OCI-LY3 (cell line): ENCODE measurements at regions not wholly inside any gene's neighbourhood (a gene's known extent, or its start where the extent isn't known, plus 50 kb on each side); places are given as distances from the start of the nearest gene placed in this dataset.

Source experiments
- H2AFZ ChIP-seq: fragments of 200-600, 300-600 bp; shearing (Covaris generic); 2 replicates; pipeline ENCODE4 v1.6.0; 2014; ENCODE audit warnings: antibody characterized with exemption, low read depth, low read length
- H3K27ac ChIP-seq: fragments of 200-600, 300-600 bp; sonication (generic); 2 replicates; pipeline ENCODE4 v1.5.1; 2014; ENCODE audit warnings: mild to moderate bottlenecking, low read length, moderate library complexity, mixed read lengths
- H3K27me3 ChIP-seq: fragments of 200-600, 300-600 bp; sonication (generic); 2 replicates; pipeline ENCODE4 v1.6.1; 2014; ENCODE audit warnings: low read depth, low read length, mixed read lengths
- H3K36me3 ChIP-seq: fragments of 200-600, 300-600 bp; sonication (generic); replicated peaks from 2 replicates; pipeline ENCODE3; 2014; ENCODE audit warnings: low read depth, low read length, mixed read lengths
- H3K4me1 ChIP-seq: fragments of 300-600, 200-600 bp; sonication (generic); 2 replicates; pipeline ENCODE4 v1.6.1; 2014; ENCODE audit warnings: low read length, mixed read lengths
- H3K4me2 ChIP-seq: fragments of 200-600, 300-600 bp; sonication (generic); 2 replicates; pipeline ENCODE4 v1.6.1; 2014; ENCODE audit warnings: low read length, mixed read lengths
- H3K4me3 ChIP-seq: fragments of 300-600, 200-600 bp; sonication (generic); 2 replicates; pipeline ENCODE4 v1.5.1; 2014; ENCODE audit warnings: antibody characterized with exemption, mild to moderate bottlenecking, low read length, moderate library complexity
- H3K79me2 ChIP-seq: fragments of 300-600, 200-600 bp; shearing (Covaris generic); 2 replicates; pipeline ENCODE4 v1.6.1; 2014; ENCODE audit warnings: mild to moderate bottlenecking, low read length, mixed read lengths
- H3K9ac ChIP-seq: fragments of 300-600, 200-600 bp; shearing (Covaris generic); 2 replicates; pipeline ENCODE4 v1.6.0; 2014; ENCODE audit warnings: mild to moderate bottlenecking, low read length, moderate library complexity
- H3K9me3 ChIP-seq: fragments of 200-600, 300-600 bp; shearing (Covaris generic); 2 replicates; pipeline ENCODE4 v1.6.1; 2014; ENCODE audit warnings: low read length, mixed read lengths; ENCODE audit not compliant: insufficient read depth
- H4K20me1 ChIP-seq: fragments of 200-600, 300-600 bp; sonication (generic); 2 replicates; pipeline ENCODE4 v1.6.1; 2016; ENCODE audit warnings: low read length, mixed read lengths; ENCODE audit not compliant: insufficient read depth
- CTCF ChIP-seq: fragments of 200-600, 300-600 bp; sonication (generic); IDR thresholded peaks from 2 replicates; pipeline ENCODE4 v1.5.1; 2014; ENCODE audit warnings: antibody characterized with exemption, low read length, low read depth
- EZH2phosphoT487 ChIP-seq: fragments of 200-600 bp; shearing (Covaris generic); IDR thresholded peaks from 2 replicates; pipeline ENCODE4 v1.6.1; 2018; ENCODE audit warnings: antibody characterized with exemption, mixed run types, low read depth

- no peak overlapping the region for H3K4me2 ChIP-seq
- H4K20me1 ChIP-seq, result no peaks in the 10 kb centered on the region
- no peaks in the 10 kb centered on the region for H3K36me3 ChIP-seq
- H3K9me3 ChIP-seq, result no peaks in the 10 kb centered on the region
- H3K27me3 ChIP-seq, result peaks cover 7% of the 10 kb centered on the region
- no peaks in the 10 kb centered on the region for H3K79me2 ChIP-seq
- H3K4me3 ChIP-seq, result no peak overlapping the region
- no peak overlapping the region for H3K9ac ChIP-seq
- H3K27ac ChIP-seq, result no peak overlapping the region
- no peak for TF ChIP-seq EZH2phosphoT487
- TF ChIP-seq CTCF, result no peak
- no peak overlapping the region for H2AFZ ChIP-seq
- H3K4me1 ChIP-seq, result 0 out of 2 replicates have a peak, but pooled peaks cover 3% of the 10 kb centered on the region
Observed at GRCh38 chr4:138949866-138950265, 65.7 kb upstream of the NOCT start.

- H3K9ac ChIP-seq, result no peak overlapping the region
- H3K79me2 ChIP-seq, result no peaks in the 10 kb centered on the region
- no peak overlapping the region for H3K4me3 ChIP-seq
- no peak overlapping the region for H3K4me2 ChIP-seq
- no peaks in the 10 kb centered on the region for H4K20me1 ChIP-seq
- H3K36me3 ChIP-seq, result no peaks in the 10 kb centered on the region
- no peaks in the 10 kb centered on the region for H3K9me3 ChIP-seq
- no peak for TF ChIP-seq EZH2phosphoT487
- no peak for TF ChIP-seq CTCF
- H2AFZ ChIP-seq, result no peak overlapping the region
- no peak overlapping the region for H3K27ac ChIP-seq
- H3K4me1 ChIP-seq, result 0 out of 2 replicates have a peak, but pooled peaks cover 3% of the 10 kb centered on the region
- H3K27me3 ChIP-seq, result no peaks in the 10 kb centered on the region
Observed at GRCh38 chr4:138948918-138949317, 66.7 kb upstream of the NOCT start.

GRCh38 chr4:138946306-138946705, 69.3 kb upstream of the NOCT start:
- no peaks in the 10 kb centered on the region for H3K79me2 ChIP-seq
- no peaks in the 10 kb centered on the region for H3K9me3 ChIP-seq

GRCh38 chr4:138945840-138946239, 69.7 kb upstream of the NOCT start:
- no peak for TF ChIP-seq EZH2phosphoT487
- no peak for TF ChIP-seq CTCF
- H4K20me1 ChIP-seq, result no peaks in the 10 kb centered on the region
- H3K79me2 ChIP-seq, result no peaks in the 10 kb centered on the region
- no peak overlapping the region for H3K4me2 ChIP-seq
- no peak overlapping the region for H3K27ac ChIP-seq
- no peaks in the 10 kb centered on the region for H3K9me3 ChIP-seq
- no peaks in the 10 kb centered on the region for H3K27me3 ChIP-seq
- H3K36me3 ChIP-seq, result no peaks in the 10 kb centered on the region
- H3K4me3 ChIP-seq, result no peak overlapping the region
- H3K9ac ChIP-seq, result no peak overlapping the region
- 0 out of 2 replicates have a peak, but pooled peaks cover 3% of the 10 kb centered on the region for H3K4me1 ChIP-seq
- H2AFZ ChIP-seq, result no peak overlapping the region

More at GRCh38 chr4:138946306-138946705, 69.3 kb upstream of the NOCT start:
- 0 out of 2 replicates have a peak, but pooled peaks cover 3% of the 10 kb centered on the region for H3K4me1 ChIP-seq
- no peaks in the 10 kb centered on the region for H3K36me3 ChIP-seq
- no peak overlapping the region for H3K9ac ChIP-seq
- no peak overlapping the region for H3K4me3 ChIP-seq
- H3K27ac ChIP-seq, result no peak overlapping the region
- TF ChIP-seq EZH2phosphoT487 (no peak), CTCF (no peak)
- no peaks in the 10 kb centered on the region for H4K20me1 ChIP-seq
- no peak overlapping the region for H2AFZ ChIP-seq
- H3K4me2 ChIP-seq, result no peak overlapping the region
- H3K27me3 ChIP-seq, result no peaks in the 10 kb centered on the region
